CD4-positive, alpha-beta T cell treated with Interleukin-10 for 1 hour (primary cell): ENCODE measurements at regions not wholly inside any gene's neighbourhood (a gene's known extent, or its start where the extent isn't known, plus 50 kb on each side); places are given as distances from the start of the nearest gene placed in this dataset.

Experiments used
- DNase-seq: peaks from one replicate; pipeline ENCODE4 v3.0.0-alpha.2; 2020

DNA sequence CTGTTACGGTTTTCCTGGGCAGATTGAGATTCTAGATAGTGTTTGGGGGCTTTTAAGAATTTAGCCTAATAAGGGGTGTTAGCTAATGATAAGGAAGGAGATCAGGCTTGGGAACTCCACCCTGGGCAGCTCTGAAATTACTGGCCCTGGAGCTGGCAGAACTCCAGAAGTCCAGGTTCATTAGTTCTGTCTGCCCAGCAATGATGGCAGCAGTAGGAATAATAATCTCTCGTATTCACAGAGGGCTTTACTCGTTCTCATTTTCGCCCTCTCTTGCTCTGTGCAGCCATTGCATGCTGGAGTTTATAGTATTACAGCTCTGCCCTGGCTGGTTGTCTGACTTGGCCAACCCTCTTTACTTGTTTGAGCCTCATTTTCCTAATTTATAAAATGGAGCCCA lies 216.0 kb downstream of the HAPSTR1 start:
- no peak for DNase-seq

DNA sequence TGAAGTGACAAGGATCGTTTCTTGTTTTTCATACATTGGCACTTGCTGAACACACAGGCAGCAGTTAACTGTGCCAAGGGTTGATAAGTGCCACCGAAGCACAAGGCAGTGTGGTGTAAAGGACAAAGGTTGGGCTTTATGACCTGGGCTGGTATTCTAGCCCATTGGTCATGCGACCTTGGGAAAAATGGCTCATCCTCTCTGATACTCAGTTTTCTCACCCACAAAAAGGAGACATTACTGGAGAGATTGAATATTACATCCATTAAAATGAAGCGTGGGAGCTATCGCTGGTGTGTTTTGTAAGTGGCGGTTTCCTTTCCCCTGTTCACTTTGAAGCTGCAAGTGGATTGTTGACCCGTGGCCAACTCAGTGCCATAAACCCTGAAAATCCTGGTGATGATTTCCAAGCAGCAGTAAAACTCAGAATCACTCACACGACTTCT lies 216.9 kb downstream of the HAPSTR1 start:
- no peak for DNase-seq

- DNase-seq: no peak
Observed at GRCh38 chr16:9308850-9309249, 217.4 kb downstream of the HAPSTR1 start.

GRCh38 chr16:9309844-9310243 lies 218.4 kb downstream of the HAPSTR1 start:
- DNase-seq: no peak

- no peak for DNase-seq
Observed at GRCh38 chr16:9311303-9311954, 220.0 kb downstream of the HAPSTR1 start.

DNA sequence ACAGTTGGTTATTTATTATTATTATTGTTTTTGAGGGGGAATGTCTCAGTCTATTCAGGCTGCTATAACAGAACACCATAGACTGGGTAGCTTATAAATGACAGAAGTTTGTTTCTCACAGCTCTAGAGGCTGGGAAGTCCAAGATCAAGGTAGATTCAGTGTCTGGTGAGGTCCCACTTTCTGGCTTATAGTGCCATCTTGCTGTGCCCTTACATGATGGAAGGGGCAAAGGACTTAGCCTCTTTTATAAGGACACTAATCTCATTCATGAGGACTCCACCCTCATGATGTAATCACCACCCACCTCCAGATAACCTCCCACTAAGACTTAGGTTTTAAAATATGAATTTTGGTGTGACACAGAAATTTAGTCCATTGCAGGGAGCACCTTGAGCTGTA lies 224.6 kb downstream of the HAPSTR1 start:
- no peak for DNase-seq

GRCh38 chr16:9316615-9317014 lies 225.2 kb downstream of the HAPSTR1 start:
- DNase-seq: no peak

GRCh38 chr16:9318764-9319163 lies 227.3 kb downstream of the HAPSTR1 start:
- no peak for DNase-seq

DNA sequence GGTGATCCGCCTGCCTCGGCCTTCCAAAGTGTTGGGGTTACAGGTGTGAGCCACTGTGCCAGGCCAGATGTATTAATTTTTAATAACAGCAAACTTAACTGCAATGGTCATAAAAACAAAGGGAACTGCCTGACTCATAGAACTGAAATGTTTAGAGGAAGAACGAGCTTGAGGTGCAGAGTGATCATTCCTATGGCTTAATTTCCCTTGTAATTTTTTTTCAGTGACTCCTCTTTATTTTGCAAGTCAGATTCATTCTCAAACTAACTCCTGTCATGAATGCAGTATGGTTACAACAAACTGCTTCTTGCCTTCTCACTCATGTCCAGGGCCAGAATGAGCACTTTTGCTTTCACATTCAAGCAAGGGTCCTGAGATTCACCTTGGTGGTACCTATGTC lies 231.3 kb downstream of the HAPSTR1 start:
- no peak for DNase-seq

GRCh38 chr16:9323170-9323569 lies 231.7 kb downstream of the HAPSTR1 start:
- no peak for DNase-seq

- no peak for DNase-seq
Observed at GRCh38 chr16:9327253-9327652, 235.8 kb downstream of the HAPSTR1 start.

- no peak for DNase-seq
Observed at GRCh38 chr16:9328411-9328810, 237.0 kb downstream of the HAPSTR1 start.

DNA sequence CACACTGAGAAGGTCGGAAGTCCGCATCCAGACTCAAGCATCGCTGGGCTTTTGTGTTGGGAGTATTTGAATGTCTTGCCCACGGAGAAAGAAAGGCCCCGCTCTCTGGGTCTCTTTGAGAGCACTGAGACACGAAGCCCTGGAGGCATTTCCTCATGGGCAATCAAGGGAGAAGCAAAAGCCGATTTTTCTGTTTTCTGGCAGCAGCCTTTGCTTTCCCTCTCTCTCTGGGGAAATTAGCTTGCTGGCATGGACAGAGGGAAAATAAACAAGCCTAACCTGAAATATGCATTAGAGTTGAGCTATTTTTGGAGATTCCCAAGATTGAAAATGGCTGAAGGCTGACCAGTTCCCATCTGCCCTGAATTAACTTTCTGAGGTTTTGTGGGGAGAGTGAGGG lies 238.7 kb downstream of the HAPSTR1 start:
- DNase-seq: no peak

- DNase-seq: no peak
Observed at GRCh38 chr16:9331503-9331902, 240.1 kb downstream of the HAPSTR1 start.

- DNase-seq: no peak
Observed at GRCh38 chr16:9332574-9333148, 241.2 kb downstream of the HAPSTR1 start.

DNA sequence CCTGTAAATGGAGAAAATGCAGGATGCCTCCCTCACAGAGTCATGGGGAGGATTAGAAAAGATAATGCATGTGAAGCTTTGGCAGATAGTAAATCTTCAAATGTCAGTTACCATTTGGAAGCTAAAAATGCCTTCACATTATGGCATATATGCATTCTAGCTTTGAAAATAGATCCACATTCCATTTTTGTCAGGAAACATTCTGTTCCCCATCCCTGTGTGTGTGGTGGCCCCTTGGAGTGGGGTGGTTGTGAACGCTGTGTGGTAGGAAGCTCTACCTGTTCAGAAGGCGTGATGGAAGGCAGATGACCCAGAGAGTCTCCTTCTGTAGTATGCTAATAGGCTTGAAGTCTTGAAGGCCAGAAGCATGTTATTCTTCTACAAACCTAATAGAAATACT lies 242.0 kb downstream of the HAPSTR1 start:
- no peak for DNase-seq

- DNase-seq: no peak
Observed at GRCh38 chr16:9334103-9334502, 242.7 kb downstream of the HAPSTR1 start.

GRCh38 chr16:9337308-9338032 lies 246.0 kb downstream of the HAPSTR1 start:
- DNase-seq: no peak

DNA sequence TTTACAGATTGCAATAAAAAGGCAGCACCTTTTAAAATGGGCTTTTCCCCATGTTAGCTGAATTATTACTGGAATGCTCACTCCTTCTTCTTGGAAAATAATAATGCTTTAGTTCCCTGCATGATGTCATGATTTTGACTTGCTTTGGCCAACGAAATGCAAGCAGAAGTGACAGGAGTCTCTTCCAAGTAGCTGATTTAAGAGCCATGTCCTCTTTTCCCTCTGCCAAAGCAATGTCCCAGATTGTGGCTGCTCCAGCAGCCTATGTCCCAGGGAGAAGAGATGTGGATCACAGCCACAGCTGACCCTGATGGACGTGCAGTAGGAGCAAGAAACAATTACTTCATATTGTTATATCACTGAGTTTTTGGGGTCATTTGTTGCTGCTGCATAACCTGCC lies 246.6 kb downstream of the HAPSTR1 start:
- DNase-seq: no peak

GRCh38 chr16:9338510-9338909 lies 247.1 kb downstream of the HAPSTR1 start:
- no peak for DNase-seq

DNA sequence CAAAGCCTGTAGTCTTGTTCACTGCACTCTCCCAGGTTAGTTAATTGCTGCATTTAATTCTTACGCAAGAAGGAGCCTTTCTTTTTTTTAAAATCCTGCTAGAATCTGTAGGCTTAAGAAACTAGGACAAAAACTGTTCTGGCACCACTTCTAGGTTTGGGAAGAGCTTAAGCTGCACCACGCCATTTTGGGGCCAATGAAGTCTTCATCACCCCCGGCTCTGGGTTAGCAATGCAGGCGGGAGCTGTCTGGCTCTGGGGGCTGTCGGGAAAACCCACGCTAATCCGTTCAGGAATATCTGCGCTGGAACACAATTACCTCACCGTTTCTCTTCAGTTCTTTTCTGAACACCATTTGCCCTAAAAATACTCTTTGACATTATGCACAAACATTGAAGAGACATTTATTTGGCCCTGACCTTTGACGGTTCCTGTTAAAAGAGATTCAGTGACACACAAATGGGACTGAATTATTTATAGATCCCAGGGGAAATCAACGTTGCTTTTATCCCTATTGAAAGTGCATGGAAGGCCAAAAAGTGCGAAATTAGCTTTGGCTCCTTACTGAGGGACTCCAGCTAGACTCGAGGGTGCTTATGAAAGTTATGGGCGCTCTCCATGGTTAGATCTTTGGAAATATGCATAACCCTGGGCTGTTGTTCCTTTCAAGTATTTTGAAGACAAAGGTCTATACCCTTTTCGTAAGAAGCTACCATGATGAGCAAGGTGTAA lies 249.2 kb downstream of the HAPSTR1 start:
- no peak for DNase-seq

DNA sequence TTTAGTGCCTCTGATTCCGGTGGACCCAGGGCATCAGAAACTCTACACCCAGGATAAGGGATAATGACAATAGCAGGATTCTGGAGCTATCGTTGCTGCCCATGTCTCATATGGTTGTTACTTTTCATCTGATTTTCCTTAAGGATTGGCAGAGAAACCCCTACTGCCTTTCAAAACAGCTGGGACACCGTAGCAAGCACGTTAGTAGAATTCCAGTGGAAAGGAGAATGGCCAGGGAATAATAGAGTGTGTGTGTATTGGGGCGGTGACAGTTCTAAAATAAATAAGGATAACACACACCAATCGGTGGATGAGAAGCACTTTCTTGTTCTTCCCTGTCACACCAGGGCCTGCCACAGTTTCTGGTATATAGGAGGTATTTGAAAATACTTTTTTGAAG lies 251.8 kb downstream of the HAPSTR1 start:
- DNase-seq: no peak

DNA sequence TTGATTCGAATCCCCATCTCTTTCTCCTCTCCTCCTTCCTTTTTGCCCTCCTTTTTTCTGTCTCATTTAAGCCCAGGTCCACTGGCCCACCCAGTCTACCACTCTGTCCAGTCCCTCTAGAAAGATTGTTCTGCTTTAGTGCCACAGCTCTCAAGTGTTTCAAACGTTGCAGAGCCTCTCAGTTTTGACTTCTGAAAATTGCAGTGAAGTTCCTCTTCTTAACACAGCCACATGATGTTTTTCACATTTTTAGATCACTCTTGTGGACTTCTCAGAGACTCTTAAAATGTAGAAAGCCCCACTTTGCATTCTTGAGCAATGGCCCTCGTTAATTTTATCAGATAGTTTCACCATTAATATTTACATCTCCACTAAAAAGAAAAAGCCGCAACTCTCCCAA lies 253.1 kb downstream of the HAPSTR1 start:
- no peak for DNase-seq

GRCh38 chr16:9345046-9345445 lies 253.6 kb downstream of the HAPSTR1 start:
- no peak for DNase-seq
